Chondrocyte (in vitro differentiated cells): ENCODE measurements at regions not wholly inside any gene's neighbourhood (a gene's known extent, or its start where the extent isn't known, plus 50 kb on each side); places are given as distances from the start of the nearest gene placed in this dataset.
A peak's percentile ranks its signal among the peaks of the same experiment; 100 is the strongest.

ENCODE experiments used
- DNase-seq: peaks from one replicate; pipeline ENCODE4 v3.0.0; 2021; ENCODE audit warnings: mixed read lengths, low spot score
- H3K27ac Mint-ChIP-seq: one replicate; pipeline ENCODE4 v1.8.0; 2021; ENCODE audit warnings: mild to moderate bottlenecking, moderate library complexity, mixed read lengths; ENCODE audit not compliant: unreplicated experiment
- H3K27me3 Mint-ChIP-seq: 2 replicates; pipeline ENCODE4 v1.8.0; 2021; ENCODE audit warnings: low read depth, mixed read lengths
- H3K36me3 Mint-ChIP-seq: 2 replicates; pipeline ENCODE4 v1.8.0; 2021; ENCODE audit warnings: low read depth, mixed read lengths
- H3K4me1 Mint-ChIP-seq: 2 replicates; pipeline ENCODE4 v1.8.0; 2021; ENCODE audit warnings: low read depth, mild to moderate bottlenecking, mixed read lengths
- H3K4me3 Mint-ChIP-seq: one replicate; pipeline ENCODE4 v1.8.0; 2021; ENCODE audit warnings: mild to moderate bottlenecking, moderate library complexity, mixed read lengths; ENCODE audit not compliant: unreplicated experiment
- H3K9me3 Mint-ChIP-seq: 2 replicates; pipeline ENCODE4 v1.8.0; 2021; ENCODE audit warnings: low read depth, mixed read lengths
- TF ChIP-seq, protein P1 (sequence below): fragments of 200-600 bp; sonication (generic); IDR thresholded peaks from 2 replicates; pipeline ENCODE4 v1.5.0; 2021; ENCODE audit warnings: antibody characterized with exemption, mild to moderate bottlenecking, moderate library complexity

DNA sequence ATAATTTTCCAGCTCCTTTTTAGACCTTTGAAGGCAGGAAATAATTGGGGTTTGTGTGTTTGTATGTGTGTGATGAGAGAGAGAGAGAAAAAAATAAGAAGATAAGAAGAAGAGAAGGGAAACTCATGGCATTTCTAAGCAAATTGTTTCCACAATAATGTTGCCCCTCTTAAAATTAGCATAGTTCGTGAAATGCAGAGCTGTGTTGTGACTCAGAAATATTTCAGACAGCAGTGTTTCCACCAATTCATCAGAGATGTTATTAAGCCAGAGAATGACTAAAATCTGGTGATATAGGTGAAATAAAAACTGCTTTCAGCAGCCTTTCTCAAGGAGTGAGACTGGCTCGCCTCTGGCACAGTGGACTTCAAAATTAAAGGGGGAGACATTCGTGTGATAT lies 65.9 kb upstream of the ARHGAP5 start:
- DNase-seq: no peak
- Mint-ChIP-seq H3K27ac (no peak overlapping the region), H3K27me3 (no peaks in the 10 kb centered on the region), H3K36me3 (no peaks in the 10 kb centered on the region), H3K9me3 (no peaks in the 10 kb centered on the region), H3K4me1 (peaks cover 24% of the 10 kb centered on the region), H3K4me3 (no peak overlapping the region)
- TF ChIP-seq, protein P1, sequence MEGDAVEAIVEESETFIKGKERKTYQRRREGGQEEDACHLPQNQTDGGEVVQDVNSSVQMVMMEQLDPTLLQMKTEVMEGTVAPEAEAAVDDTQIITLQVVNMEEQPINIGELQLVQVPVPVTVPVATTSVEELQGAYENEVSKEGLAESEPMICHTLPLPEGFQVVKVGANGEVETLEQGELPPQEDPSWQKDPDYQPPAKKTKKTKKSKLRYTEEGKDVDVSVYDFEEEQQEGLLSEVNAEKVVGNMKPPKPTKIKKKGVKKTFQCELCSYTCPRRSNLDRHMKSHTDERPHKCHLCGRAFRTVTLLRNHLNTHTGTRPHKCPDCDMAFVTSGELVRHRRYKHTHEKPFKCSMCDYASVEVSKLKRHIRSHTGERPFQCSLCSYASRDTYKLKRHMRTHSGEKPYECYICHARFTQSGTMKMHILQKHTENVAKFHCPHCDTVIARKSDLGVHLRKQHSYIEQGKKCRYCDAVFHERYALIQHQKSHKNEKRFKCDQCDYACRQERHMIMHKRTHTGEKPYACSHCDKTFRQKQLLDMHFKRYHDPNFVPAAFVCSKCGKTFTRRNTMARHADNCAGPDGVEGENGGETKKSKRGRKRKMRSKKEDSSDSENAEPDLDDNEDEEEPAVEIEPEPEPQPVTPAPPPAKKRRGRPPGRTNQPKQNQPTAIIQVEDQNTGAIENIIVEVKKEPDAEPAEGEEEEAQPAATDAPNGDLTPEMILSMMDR: no peak

DNA sequence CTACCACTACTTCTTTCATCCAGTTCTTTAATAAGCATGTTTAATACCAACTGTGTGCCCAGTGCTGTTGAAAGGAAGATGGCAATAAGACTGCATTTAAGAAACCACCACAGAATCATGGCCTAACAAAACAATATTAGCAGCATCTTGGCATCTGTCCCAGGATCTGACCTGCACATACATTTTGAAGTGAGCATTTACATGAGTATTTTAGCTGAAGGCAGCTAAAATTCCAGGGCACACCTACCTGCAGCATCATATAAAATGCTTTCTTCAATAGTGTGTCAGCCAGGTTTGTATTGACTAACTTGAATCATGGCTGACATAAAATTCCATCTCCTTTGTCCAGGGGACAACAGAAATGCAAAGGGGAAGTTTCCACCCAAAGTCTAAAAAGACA lies 65.0 kb upstream of the ARHGAP5 start:
- DNase-seq: no peak
- Mint-ChIP-seq H3K4me1 (peaks cover 15% of the 10 kb centered on the region), H3K4me3 (no peak overlapping the region), H3K36me3 (no peaks in the 10 kb centered on the region), H3K9me3 (no peaks in the 10 kb centered on the region), H3K27me3 (no peaks in the 10 kb centered on the region), H3K27ac (no peak overlapping the region)
- TF ChIP-seq, protein P1: no peak

DNA sequence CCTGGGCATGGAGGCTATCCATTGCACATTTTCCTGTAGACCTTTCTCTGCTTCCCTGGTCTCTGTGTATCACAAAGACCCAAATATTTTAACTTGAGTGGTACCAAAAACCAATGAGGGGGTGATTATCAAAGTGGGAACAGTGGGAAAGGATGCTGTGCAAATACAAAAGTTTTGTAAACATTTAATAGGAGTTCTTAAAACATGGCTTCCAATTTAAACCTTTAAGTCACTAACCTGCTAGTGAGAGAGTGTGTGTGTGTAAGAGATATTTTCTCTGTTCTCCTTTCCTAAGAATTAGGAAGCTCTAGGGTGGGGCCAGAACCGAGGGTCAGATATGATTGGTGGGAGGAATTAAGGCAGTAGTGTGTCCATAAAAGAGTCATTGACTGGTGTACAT lies 64.5 kb upstream of the ARHGAP5 start:
- no peak for DNase-seq
- H3K27me3 Mint-ChIP-seq: no peaks in the 10 kb centered on the region
- H3K9me3 Mint-ChIP-seq: no peaks in the 10 kb centered on the region
- H3K36me3 Mint-ChIP-seq: no peaks in the 10 kb centered on the region
- no peak overlapping the region for H3K4me3 Mint-ChIP-seq
- H3K27ac Mint-ChIP-seq: no peak overlapping the region
- TF ChIP-seq, protein P1: no peak
- peaks cover 12% of the 10 kb centered on the region for H3K4me1 Mint-ChIP-seq

DNA sequence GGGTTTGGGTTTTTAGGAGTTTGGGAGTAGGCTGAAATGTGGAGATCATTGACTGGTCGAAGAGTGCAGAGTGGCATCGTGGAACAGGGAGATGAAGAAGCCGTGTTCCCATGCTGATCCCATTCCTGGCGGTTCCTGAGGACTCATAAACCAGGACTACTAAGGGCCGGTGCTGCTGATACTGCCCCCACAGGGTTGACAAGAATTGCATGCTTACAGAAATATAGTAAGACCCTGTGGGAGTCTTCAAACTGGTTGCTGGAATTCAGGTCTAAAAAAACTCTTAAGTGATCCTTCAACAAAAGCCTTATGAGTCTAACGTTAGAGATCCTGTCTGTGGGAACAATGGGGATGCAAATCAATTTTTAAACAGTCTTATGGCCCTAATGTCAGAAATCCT lies 64.0 kb upstream of the ARHGAP5 start:
- Mint-ChIP-seq H3K9me3 (no peaks in the 10 kb centered on the region), H3K27me3 (no peaks in the 10 kb centered on the region), H3K27ac (no peak overlapping the region), H3K4me1 (peaks cover 8% of the 10 kb centered on the region), H3K36me3 (no peaks in the 10 kb centered on the region), H3K4me3 (no peak overlapping the region)
- TF ChIP-seq, protein P1: peak; percentile 23
- no peak for DNase-seq

DNA sequence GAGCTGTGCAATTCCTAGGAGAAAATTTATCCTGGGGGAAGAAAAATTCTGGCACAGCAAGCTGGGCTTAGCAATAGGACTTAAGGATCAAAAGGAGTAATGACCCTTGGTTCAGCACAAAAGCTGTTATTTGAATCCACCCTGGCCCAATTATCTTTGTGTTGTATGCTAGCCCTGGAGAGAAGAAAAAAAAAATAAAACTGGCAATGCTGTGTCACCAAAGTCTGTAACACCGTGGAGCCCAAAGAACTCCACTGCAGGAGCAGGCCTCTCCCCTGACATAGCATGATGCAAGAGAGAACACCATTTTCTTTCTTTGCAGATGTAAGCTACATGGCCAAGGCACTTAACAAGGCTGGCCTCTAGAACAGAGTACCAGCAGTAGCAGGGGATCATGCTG lies 63.0 kb upstream of the ARHGAP5 start:
- peaks cover 5% of the 10 kb centered on the region for H3K4me1 Mint-ChIP-seq
- TF ChIP-seq, protein P1: no peak
- H3K36me3 Mint-ChIP-seq: no peaks in the 10 kb centered on the region
- no peak overlapping the region for H3K27ac Mint-ChIP-seq
- no peaks in the 10 kb centered on the region for H3K27me3 Mint-ChIP-seq
- H3K9me3 Mint-ChIP-seq: no peaks in the 10 kb centered on the region
- no peak overlapping the region for H3K4me3 Mint-ChIP-seq
- DNase-seq: no peak
